ENCODE measurements at regions not wholly inside any gene's neighbourhood (a gene's known extent, or its start where the extent isn't known, plus 50 kb on each side); places are given as distances from the start of the nearest gene placed in this dataset.

DNA sequence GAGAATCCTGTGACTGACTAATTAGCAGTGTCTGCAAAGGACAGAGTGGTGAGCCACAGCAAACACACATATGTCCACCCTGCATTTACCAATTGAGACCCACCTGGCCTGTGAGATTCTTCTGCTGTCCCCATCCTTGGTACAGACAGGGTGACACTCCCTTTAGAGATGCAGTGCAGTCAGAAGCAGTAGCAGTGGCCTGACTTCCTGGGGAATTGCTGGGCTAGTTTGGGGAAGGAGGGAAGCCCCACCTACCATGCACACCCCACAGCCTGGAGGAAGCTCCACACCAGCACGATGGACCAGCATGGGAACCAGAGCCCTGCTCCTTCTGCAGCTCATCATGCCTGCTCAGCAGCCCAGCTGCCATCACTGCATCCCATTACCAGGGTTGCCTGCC lies 924.9 kb upstream of the ZNF722 start:
- H3K9me3 Mint-ChIP-seq (ENCODE audit: low read depth) = peaks cover 58% of the 10 kb centered on the region

DNA sequence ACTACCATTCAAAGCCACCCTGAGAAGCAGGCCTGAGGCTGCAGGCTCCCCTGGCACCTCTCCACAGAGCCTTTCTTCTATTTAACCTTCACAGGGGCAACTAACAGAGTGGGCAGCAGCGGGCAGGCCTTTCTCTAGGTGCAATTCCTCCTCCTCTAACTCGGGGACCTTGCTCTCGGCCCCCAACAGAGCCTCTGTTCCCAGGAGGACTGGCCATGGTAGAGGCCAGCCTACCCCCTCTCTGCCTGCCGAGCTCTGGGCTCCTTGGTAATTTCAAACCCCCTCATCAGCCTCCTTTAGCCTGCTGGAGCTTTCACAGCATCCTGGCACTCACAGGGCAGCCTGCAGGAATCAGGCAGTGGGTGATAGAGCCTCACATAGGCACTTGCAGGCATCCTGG lies 920.8 kb upstream of the ZNF722 start:
- Mint-ChIP-seq H3K4me3 (ENCODE audit: low read depth) (no peak overlapping the region), H3K27me3 (no peaks in the 10 kb centered on the region), H3K9me3 (ENCODE audit: low read depth) (peaks cover 68% of the 10 kb centered on the region), H3K36me3 (ENCODE audit: insufficient read depth) (peaks cover 7% of the 10 kb centered on the region), H3K4me1 (ENCODE audit: low read depth) (no peaks in the 10 kb centered on the region), H3K27ac (no peak overlapping the region)
- TF ChIP-seq, protein P1, sequence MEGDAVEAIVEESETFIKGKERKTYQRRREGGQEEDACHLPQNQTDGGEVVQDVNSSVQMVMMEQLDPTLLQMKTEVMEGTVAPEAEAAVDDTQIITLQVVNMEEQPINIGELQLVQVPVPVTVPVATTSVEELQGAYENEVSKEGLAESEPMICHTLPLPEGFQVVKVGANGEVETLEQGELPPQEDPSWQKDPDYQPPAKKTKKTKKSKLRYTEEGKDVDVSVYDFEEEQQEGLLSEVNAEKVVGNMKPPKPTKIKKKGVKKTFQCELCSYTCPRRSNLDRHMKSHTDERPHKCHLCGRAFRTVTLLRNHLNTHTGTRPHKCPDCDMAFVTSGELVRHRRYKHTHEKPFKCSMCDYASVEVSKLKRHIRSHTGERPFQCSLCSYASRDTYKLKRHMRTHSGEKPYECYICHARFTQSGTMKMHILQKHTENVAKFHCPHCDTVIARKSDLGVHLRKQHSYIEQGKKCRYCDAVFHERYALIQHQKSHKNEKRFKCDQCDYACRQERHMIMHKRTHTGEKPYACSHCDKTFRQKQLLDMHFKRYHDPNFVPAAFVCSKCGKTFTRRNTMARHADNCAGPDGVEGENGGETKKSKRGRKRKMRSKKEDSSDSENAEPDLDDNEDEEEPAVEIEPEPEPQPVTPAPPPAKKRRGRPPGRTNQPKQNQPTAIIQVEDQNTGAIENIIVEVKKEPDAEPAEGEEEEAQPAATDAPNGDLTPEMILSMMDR (IDR thresholded peaks at IDR 0.05; ENCODE audit: unreplicated experiment) = no peak
- DNase-seq (ENCODE audit: low spot score, unreplicated experiment) = no peak

More for the DNA sequence above, 924.9 kb upstream of the ZNF722 start:
- TF ChIP-seq, protein P1 (IDR thresholded peaks at IDR 0.05; ENCODE audit: unreplicated experiment) = no peak
- Mint-ChIP-seq H3K4me1 (ENCODE audit: low read depth) (no peaks in the 10 kb centered on the region), H3K36me3 (ENCODE audit: insufficient read depth) (peaks cover 6% of the 10 kb centered on the region), H3K27ac (no peak overlapping the region), H3K4me3 (ENCODE audit: low read depth) (no peak overlapping the region), H3K27me3 (no peaks in the 10 kb centered on the region)
- DNase-seq (ENCODE audit: low spot score, unreplicated experiment) = no peak

DNA sequence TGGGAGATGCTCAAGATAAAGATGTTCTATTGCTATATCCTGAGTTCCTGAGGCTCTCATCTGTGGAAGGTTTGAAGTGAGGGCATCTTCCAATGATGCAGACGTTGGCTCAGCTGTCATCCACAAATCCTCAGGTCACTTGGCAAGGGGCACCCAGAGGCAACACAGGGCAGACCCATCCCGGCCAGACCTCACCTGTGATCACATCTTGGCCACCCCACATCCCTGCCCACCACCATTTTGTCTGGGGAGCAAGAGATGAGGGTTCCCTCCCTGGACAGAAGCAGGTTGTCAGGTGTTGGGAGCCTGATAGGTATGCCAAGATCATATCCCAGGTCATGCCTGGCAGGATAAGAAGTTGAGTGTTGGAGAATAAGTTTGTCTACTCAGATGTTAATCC lies 918.2 kb upstream of the ZNF722 start:
- peaks cover 60% of the 10 kb centered on the region for H3K9me3 Mint-ChIP-seq (ENCODE audit: low read depth)
- no peak for DNase-seq (ENCODE audit: low spot score, unreplicated experiment)
- no peak overlapping the region for H3K4me3 Mint-ChIP-seq (ENCODE audit: low read depth)
- peaks cover 3% of the 10 kb centered on the region for H3K36me3 Mint-ChIP-seq (ENCODE audit: insufficient read depth)
- H3K27ac Mint-ChIP-seq = no peak overlapping the region
- no peaks in the 10 kb centered on the region for H3K4me1 Mint-ChIP-seq (ENCODE audit: low read depth)
- no peaks in the 10 kb centered on the region for H3K27me3 Mint-ChIP-seq
- TF ChIP-seq, protein P1 (IDR thresholded peaks at IDR 0.05; ENCODE audit: unreplicated experiment) = no peak

DNA sequence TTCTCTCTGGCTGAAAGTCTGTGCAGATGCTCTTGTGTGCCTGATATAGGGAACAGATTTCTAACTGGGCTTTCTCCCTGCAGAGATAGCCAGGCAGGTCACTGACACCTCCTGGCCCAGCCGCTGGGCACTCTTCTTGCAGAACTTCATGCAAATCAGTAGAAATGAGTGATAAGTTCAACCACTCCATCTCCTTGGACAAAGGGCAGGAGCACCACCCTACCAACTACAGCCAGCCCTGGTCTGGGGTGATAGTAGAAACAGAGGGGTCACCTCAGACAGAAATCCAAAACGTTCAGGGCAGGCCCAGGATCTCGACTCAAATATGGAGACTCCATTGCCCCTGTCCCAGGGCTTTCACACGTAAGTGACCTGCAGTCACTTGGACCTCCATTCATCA lies 917.8 kb upstream of the ZNF722 start:
- no peak for DNase-seq (ENCODE audit: low spot score, unreplicated experiment)
- Mint-ChIP-seq H3K27ac (no peak overlapping the region), H3K27me3 (no peaks in the 10 kb centered on the region), H3K4me1 (ENCODE audit: low read depth) (no peaks in the 10 kb centered on the region), H3K36me3 (ENCODE audit: insufficient read depth) (peaks cover 3% of the 10 kb centered on the region), H3K4me3 (ENCODE audit: low read depth) (no peak overlapping the region), H3K9me3 (ENCODE audit: low read depth) (peaks cover 58% of the 10 kb centered on the region)
- TF ChIP-seq, protein P1 (IDR thresholded peaks at IDR 0.05; ENCODE audit: unreplicated experiment) = no peak

DNA sequence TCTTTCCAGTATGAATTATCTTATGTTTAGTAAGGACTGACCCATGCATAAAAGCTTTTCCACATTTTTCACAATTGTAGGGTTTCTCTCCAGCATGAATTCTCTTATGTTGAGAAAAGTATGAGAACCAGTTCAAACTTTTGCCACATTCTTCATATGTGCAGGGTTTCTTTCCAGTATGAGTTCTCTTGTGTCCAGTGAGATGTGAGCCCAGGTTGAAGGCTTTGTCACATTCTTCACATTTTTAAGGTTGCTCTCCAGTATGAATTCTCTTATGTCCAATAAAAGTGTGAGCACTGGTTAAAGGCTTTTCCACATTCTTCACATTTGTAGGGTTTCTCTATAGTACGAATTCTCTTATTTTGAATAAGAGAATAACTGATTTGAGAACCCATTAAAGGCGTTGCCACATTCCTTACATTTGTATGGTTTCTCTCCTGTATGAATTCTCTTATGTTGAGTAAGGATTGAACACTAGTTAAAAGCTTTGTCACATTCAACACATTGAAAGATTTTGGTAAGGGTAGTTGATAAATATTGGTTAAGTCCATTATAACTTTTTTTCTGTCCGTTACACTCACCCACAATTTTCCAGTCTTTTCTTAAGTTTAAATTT lies 911.0 kb upstream of the ZNF722 start:
- no peaks in the 10 kb centered on the region for H3K27me3 Mint-ChIP-seq
- H3K4me1 Mint-ChIP-seq (ENCODE audit: low read depth) = no peaks in the 10 kb centered on the region
- H3K9me3 Mint-ChIP-seq (ENCODE audit: low read depth) = peaks cover 75% of the 10 kb centered on the region
- DNase-seq (ENCODE audit: low spot score, unreplicated experiment) = no peak
- H3K36me3 Mint-ChIP-seq (ENCODE audit: insufficient read depth) = peaks cover 5% of the 10 kb centered on the region
- H3K27ac Mint-ChIP-seq = no peak overlapping the region
- no peak overlapping the region for H3K4me3 Mint-ChIP-seq (ENCODE audit: low read depth)
- TF ChIP-seq, protein P1 (IDR thresholded peaks at IDR 0.05; ENCODE audit: unreplicated experiment) = no peak

Data from progenitor cell of endocrine pancreas (in vitro differentiated cells).